NCI-H1930 (cell line): ENCODE measurements at regions not wholly inside any gene's neighbourhood (a gene's known extent, or its start where the extent isn't known, plus 50 kb on each side); places are given as distances from the start of the nearest gene placed in this dataset.
"Not testable (repeated sequence)": the region's sequence is repeated elsewhere in the genome, so short reads cannot be mapped to it uniquely, and the experiment has no call there.

Source experiments
- DNase-seq, 2 experiments: peaks; one replicate each; lab custom pipeline; 2025; lab: John Stamatoyannopoulos, UW

- DNase-seq = no peak
Measured at GRCh38 chr7:131047651-131048304, 279.9 kb upstream of the MKLN1 start.

GRCh38 chr7:131051304-131051703, 276.4 kb upstream of the MKLN1 start:
- DNase-seq = no peak

GRCh38 chr7:131052285-131052904, 275.3 kb upstream of the MKLN1 start:
- DNase-seq = no peak

- DNase-seq = no peak
Measured at GRCh38 chr7:131056007-131056406, 271.7 kb upstream of the MKLN1 start.

GRCh38 chr7:131057015-131057793, 270.5 kb upstream of the MKLN1 start:
- DNase-seq = no peak

- DNase-seq = no peak
Measured at GRCh38 chr7:131057794-131058070, 269.9 kb upstream of the MKLN1 start.

GRCh38 chr7:131058561-131059288, 269.0 kb upstream of the MKLN1 start:
- not testable (repeated sequence) for DNase-seq

- not testable (repeated sequence) for DNase-seq
Measured at GRCh38 chr7:131059401-131059800, 268.3 kb upstream of the MKLN1 start.

- no peak for DNase-seq
Measured at GRCh38 chr7:131061158-131061557, 266.5 kb upstream of the MKLN1 start.

GRCh38 chr7:131061818-131062217, 265.9 kb upstream of the MKLN1 start:
- no peak for DNase-seq

DNA sequence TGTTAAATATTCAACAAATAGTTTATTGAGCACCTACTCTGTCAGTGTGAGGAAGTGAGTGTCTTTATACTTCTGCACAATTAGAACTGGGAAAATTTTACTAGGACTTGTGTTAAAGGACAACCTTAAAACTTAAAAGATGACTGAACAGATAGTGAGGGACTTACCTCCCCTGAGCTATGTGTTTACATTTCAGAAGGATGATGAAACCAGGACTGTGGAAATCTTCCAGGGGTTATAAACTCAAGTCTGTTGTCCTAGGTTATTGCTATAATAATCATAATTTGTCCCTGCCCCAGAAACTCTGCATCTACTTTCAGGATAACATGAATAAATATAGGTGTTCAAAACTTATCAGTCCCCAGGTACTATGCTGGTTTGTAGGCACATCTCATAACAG, 261.0 kb upstream of the MKLN1 start:
- DNase-seq = no peak

- DNase-seq = no peak
Measured at GRCh38 chr7:131067220-131067619, 260.5 kb upstream of the MKLN1 start.

- no peak for DNase-seq
Measured at GRCh38 chr7:131068604-131069021, 259.1 kb upstream of the MKLN1 start.

DNA sequence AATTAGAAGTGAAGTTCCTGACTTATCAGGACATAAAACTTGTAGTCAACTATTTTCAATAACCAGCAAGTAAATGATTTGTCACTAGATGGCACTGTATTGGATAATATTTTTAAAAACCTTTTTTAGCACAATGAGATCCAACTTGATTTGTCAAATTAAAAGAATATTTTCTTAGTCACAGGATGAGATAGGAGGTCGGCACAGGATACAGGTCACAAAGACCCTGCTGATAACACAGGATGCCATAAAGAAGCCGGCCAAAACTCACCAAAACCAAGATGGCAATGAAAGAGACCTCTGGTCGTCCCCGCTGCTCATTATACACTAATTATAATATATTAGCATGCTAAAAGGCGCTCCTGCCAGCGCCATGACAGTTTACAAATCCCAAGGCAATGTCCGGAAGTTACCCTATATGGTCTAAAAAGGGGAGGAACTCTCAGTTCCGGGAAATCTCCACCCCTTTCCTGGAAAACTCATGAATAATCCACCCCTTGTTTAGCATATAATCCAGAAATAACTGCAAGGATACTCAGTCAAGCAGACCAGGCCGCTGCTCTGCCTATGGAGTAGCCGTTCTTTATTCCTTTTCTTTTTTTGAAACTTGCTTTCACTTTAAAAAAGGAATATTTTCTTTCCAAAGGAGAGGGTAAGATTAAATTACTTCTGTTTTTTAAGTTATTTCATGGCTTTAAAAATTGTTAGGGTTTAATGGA, 255.7 kb upstream of the MKLN1 start:
- DNase-seq = no peak

DNA sequence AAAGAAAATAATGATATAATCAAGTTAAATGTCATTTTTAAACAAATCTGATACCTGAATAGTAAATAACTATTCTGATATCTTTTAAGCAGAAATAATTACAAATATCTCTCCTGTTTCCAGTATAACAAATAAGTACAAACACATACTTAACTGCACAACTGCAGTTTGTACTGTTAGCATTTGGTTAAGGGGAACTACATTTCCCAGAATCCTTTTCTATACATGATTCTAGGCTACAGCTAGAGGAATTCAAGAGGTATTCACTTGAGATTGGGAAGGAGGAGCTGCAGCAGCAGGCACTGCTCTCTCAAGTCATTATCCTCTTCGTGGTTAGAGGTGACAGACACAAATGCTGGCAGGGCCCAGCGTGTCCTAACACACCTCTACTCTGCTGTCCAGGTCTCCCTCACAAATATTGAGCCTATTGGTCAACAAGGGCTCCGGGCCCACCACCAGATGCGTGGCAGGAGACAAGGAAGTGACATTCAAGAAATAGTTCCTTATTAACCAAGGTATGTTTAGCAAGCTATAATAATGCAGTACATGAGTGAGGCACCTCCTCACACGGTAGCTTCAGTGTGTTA, 255.1 kb upstream of the MKLN1 start:
- no peak for DNase-seq

- no peak for DNase-seq
Measured at GRCh38 chr7:131074043-131074442, 253.6 kb upstream of the MKLN1 start.

DNA sequence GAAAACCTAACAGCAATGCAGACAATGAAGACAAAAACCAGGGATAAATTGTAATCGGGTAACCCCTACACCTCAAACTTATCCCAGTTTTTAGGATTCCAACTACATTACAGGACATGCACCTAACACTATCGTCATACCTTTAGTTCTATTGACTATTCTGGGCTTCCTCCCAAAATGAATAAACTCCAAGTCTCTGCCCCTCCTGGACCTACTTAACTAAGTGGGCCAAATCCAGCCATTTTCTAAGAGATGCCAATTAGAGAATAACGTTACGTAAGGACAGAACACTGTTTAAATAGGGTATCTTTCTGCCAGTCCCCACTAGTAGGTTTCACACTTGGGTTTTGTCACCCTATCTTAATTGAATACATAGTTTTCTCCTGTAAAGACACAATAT, 253.1 kb upstream of the MKLN1 start:
- no peak for DNase-seq

- no peak for DNase-seq
Measured at GRCh38 chr7:131075406-131075805, 252.3 kb upstream of the MKLN1 start.

DNA sequence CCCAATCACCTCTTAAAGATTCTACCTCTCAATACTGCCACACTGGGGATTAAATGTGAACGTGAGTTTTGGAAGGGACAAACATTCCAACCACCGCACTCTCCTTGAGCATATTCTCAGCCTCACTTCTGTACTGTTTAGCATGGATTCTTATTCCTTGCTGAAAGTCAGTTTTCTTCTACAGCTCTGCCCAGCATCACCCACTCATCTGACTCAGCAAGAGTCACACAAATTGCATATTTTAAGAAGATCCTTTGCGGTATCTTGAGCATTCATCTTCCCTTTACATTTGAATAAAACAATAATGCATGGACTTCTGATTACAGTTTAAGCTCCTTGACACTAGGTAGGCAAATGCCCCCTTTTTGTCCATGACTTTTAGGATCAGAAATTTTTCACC, 251.6 kb upstream of the MKLN1 start:
- no peak for DNase-seq

GRCh38 chr7:131076711-131077181, 250.9 kb upstream of the MKLN1 start:
- no peak for DNase-seq

DNA sequence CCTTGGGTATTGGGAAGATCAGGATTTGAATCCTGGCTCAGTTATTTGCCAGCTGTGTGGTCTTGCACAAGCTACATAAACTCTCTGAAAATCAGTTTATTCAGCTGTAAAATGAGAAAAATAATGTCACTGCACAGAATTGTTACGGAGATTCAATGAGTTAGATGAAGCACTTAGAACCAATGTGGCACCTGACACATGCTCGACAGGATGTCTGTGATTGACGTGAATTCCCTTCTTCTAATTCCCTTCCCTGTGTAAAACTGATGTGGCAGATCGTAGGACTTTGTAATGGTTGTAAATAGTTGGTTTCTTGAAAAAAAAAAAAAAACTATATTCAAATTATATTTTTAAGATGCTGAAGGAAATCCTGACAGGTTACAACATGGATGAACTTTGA, 249.9 kb upstream of the MKLN1 start:
- DNase-seq = no peak

- no peak for DNase-seq
Measured at GRCh38 chr7:131080754-131081153, 246.9 kb upstream of the MKLN1 start.
